Esophagus squamous epithelium (tissue), 5 donors: ENCODE measurements at regions not wholly inside any gene's neighbourhood (a gene's known extent, or its start where the extent isn't known, plus 50 kb on each side); places are given as distances from the start of the nearest gene placed in this dataset.

Source experiments
- DNase-seq: peaks from one replicate; lab custom pipeline; 2025; lab: John Stamatoyannopoulos, UW
- H3K27ac ChIP-seq, 4 donors: fragments of 200-600 bp; sonication (generic); one replicate each; pipeline ENCODE4 v1.5.1; 2016 to 2019; ENCODE audit warnings: mild to moderate bottlenecking in 1 of 4
- H3K27me3 ChIP-seq, 4 donors: fragments of 200-600 bp; sonication (generic); 1 replicate in 3 of 4; 2 replicates in 1 of 4; pipeline versions ENCODE4 v1.5.1 to v1.6.0; 2017 to 2021; ENCODE audit warnings: antibody characterized with exemption in 1 of 4
- H3K36me3 ChIP-seq, 3 donors: fragments of 200-600 bp; sonication (generic); one replicate each; pipeline ENCODE4 v1.5.1; 2016 to 2019
- H3K4me1 ChIP-seq, 3 donors: fragments of 200-600 bp; sonication (generic); one replicate each; pipeline ENCODE4 v1.5.1; 2017 to 2019
- H3K4me3 ChIP-seq, 4 donors: fragments of 200-600 bp; sonication (generic); 1 replicate in 3 of 4; 2 replicates in 1 of 4; pipeline ENCODE4 v1.5.1; 2016 to 2019; ENCODE audit warnings: mild to moderate bottlenecking in 2 of 4, moderate library complexity in 1 of 4
- H3K9me3 ChIP-seq, 3 donors: fragments of 200-600 bp; sonication (generic); one replicate each; pipeline ENCODE4 v1.5.1; 2016 to 2019
- CTCF ChIP-seq, 6 experiments: fragments of 450-650 bp in 4 of 6; fragments of 200-600 bp in 2 of 6; sonication (generic) in 2 of 6; IDR thresholded peaks; one replicate each; pipeline ENCODE4 v1.5.1; 2016 to 2019; ENCODE audit warnings: antibody characterized with exemption in 6 of 6, mild to moderate bottlenecking in 4 of 6, moderate library complexity in 4 of 6
- POLR2A ChIP-seq, 4 donors: fragments of 450-650 bp; IDR thresholded peaks; one replicate each; pipeline ENCODE4 v1.6.1; 2017; ENCODE audit warnings: antibody characterized with exemption in 4 of 4, mild to moderate bottlenecking in 4 of 4, moderate library complexity in 3 of 4
- WGBS, 2 donors: methylation state at CpG; one replicate each; pipeline ENCODE4 v1.1.5; 2018; 5-methylcytosine and 5-hydroxymethylcytosine counted together
- intact Hi-C: fragments of 100-400 bp; cut with DNase I; formaldehyde crosslinking; loops from one replicate; pipeline ENCODE4 v1.15.0; 2022
- donor health status: DM: yes; HTN: yes; CAD: no.

- intact Hi-C loops: no loop called here
- WGBS, 2 donors: 74 to 77% methylated on average over 3 of the region's 3 CpGs
- Histone ChIP-seq H3K4me3 (no peak overlapping the region), H3K27me3 (no peaks in the 10 kb centered on the region), H3K9me3 (no peaks in the 10 kb centered on the region), H3K4me1 (no peaks in the 10 kb centered on the region), H3K36me3 (no peaks in the 10 kb centered on the region), H3K27ac (no peak overlapping the region)
- DNase-seq: no peak
- TF ChIP-seq POLR2A (IDR thresholded peaks at IDR 0.05) (no peak), CTCF (IDR thresholded peaks at IDR 0.05) (no peak)
Measured at GRCh38 chr5:103487822-103488493, 74.6 kb downstream of the NUDT12 start.

GRCh38 chr5:103487218-103487617 is 75.4 kb downstream of the NUDT12 start:
- no peak for DNase-seq
- intact Hi-C loops: no loop called here
- no peak overlapping the region for H3K27ac ChIP-seq
- no peak for TF ChIP-seq POLR2A (IDR thresholded peaks at IDR 0.05)
- TF ChIP-seq CTCF (IDR thresholded peaks at IDR 0.05): no peak
- WGBS, 2 donors: 44 to 59% methylated on average over 5 to 6 of the region's 6 CpGs
- no peaks in the 10 kb centered on the region for H3K9me3 ChIP-seq
- H3K27me3 ChIP-seq: no peaks in the 10 kb centered on the region
- H3K36me3 ChIP-seq: no peaks in the 10 kb centered on the region
- H3K4me1 ChIP-seq: no peaks in the 10 kb centered on the region
- H3K4me3 ChIP-seq: no peak overlapping the region

- DNase-seq: no peak
- Histone ChIP-seq H3K36me3 (no peaks in the 10 kb centered on the region), H3K27me3 (no peaks in the 10 kb centered on the region), H3K4me3 (no peak overlapping the region), H3K27ac (no peak overlapping the region), H3K4me1 (no peaks in the 10 kb centered on the region), H3K9me3 (no peaks in the 10 kb centered on the region)
- WGBS, 2 donors: 82 to 94% methylated on average over 3 to 5 of the region's 5 CpGs
- TF ChIP-seq CTCF (IDR thresholded peaks at IDR 0.05) (no peak), POLR2A (IDR thresholded peaks at IDR 0.05) (no peak)
- intact Hi-C loops: no loop called here
Measured at GRCh38 chr5:103486739-103487138, 75.8 kb downstream of the NUDT12 start.

- Histone ChIP-seq H3K4me1 (no peaks in the 10 kb centered on the region), H3K27me3 (no peaks in the 10 kb centered on the region), H3K27ac (no peak overlapping the region), H3K36me3 (no peaks in the 10 kb centered on the region), H3K4me3 (no peak overlapping the region), H3K9me3 (no peaks in the 10 kb centered on the region)
- intact Hi-C loops: no loop called here
- 75 to 78% methylated on average over 3 of the region's 3 CpGs for WGBS, 2 donors
- DNase-seq: no peak
- TF ChIP-seq POLR2A (IDR thresholded peaks at IDR 0.05) (no peak), CTCF (IDR thresholded peaks at IDR 0.05) (no peak)
Measured at GRCh38 chr5:103480246-103480645, 82.3 kb downstream of the NUDT12 start.

GRCh38 chr5:103477678-103478077 is 84.9 kb downstream of the NUDT12 start:
- 55 to 65% methylated on average over 1 of the region's 1 CpG for WGBS, 2 donors
- no peaks in the 10 kb centered on the region for H3K27me3 ChIP-seq
- intact Hi-C loops: loop anchor here (5.0 kb wide), 1 partner anchor 245 kb away; no protein-coding TSS in a partner anchor
- no peak overlapping the region for H3K27ac ChIP-seq
- no peaks in the 10 kb centered on the region for H3K9me3 ChIP-seq
- no peaks in the 10 kb centered on the region for H3K4me1 ChIP-seq
- H3K36me3 ChIP-seq: no peaks in the 10 kb centered on the region
- TF ChIP-seq POLR2A (IDR thresholded peaks at IDR 0.05): no peak
- no peak for TF ChIP-seq CTCF (IDR thresholded peaks at IDR 0.05)
- DNase-seq: no peak
- no peak overlapping the region for H3K4me3 ChIP-seq
